HG03558 (cell line): ENCODE measurements at regions not wholly inside any gene's neighbourhood (a gene's known extent, or its start where the extent isn't known, plus 50 kb on each side); places are given as distances from the start of the nearest gene placed in this dataset.
"Not testable (repeated sequence)": the region's sequence is repeated elsewhere in the genome, so short reads cannot be mapped to it uniquely, and the experiment has no call there.

Experiments used
- ATAC-seq: cut with Tn5 transposase; IDR thresholded peaks from one replicate; pipeline ENCODE4 v1.9.1; 2021; ENCODE audit warnings: moderate number of reproducible peaks; ENCODE audit not compliant: unreplicated experiment; ENCODE audit errors: extremely low read depth

DNA sequence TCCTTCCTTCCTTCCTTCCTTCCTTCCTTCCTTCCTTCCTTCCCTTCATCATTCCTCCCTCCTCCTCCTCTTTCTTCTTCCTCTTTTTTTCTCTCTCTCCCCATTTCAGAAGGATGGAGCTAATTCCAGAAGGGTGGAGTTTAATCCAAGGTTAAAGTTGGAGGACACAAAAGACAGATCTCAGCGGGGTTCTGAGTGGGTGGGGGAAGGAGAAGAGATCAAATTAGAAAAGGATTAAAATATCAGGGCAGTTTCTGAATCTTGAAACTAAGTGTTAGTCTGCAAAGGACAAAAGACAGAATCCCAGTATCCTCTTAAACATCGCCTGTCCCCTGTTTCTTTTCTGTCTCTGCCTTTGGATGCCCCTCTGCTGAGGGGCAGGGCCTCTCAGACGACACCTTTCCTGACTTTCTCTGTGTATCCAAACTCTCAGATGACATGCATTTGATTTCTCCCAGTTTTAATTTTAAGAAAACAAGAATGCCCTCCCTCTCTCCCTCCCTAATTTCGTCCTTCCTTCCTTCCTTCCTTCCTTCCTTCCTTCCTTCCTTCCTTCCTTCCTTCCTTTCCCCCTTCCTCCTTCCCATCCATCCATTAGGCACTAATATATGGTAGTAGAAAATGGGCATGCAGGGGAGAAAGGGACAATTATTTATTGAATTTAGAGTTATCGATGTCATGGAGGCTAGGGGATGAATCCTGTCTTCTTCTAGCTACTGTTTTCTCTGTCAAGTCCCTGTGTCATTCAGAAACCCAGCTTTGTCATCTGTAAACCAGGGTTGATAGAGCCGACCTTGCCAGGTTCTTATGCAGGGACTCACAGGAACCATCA is 269.1 kb downstream of the VRK1 start:
- ATAC-seq = no peak

DNA sequence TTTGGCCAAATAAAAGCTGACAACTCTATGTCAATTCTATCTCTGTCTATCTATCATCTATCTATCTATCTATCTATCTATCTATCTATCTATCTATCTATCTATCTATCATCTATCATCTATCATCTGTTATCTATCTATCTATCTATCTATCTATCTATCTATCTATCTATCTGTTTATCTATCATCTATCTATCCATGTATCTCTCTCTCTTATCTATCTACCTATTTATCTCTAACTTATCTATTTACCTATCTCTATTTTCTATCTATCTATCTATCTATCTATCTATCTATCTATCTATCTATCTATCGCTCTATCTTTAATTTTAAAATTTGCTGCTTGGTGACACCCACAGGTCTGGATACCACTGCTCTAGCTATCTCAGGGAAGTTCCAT is 271.1 kb downstream of the VRK1 start:
- ATAC-seq = not testable (repeated sequence)

GRCh38 chr14:97070259-97070658 is 273.1 kb downstream of the VRK1 start:
- ATAC-seq = no peak

GRCh38 chr14:97071177-97071576 is 274.0 kb downstream of the VRK1 start:
- ATAC-seq = no peak

GRCh38 chr14:97073622-97074021 is 276.4 kb downstream of the VRK1 start:
- ATAC-seq = no peak

DNA sequence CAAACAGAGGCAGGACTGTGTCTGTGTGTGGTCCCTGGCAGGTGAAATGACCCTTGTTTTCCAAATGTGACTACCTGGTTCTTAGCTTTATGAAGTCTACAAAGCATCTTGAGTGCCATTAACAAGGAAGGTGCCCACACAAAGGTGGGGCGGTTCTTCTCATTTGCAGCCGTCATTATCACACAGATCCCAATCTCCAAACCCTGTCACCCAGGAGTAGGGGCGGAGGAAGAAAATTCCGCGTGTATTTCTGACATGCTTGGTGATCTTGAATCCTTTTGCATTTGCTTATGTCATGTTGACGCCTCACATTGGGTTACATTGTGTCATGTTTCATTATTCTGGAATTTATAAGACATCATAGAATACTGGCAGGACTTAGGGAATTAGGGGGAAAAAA is 277.3 kb downstream of the VRK1 start:
- ATAC-seq = no peak

GRCh38 chr14:97074856-97075255 is 277.7 kb downstream of the VRK1 start:
- ATAC-seq = no peak

GRCh38 chr14:97077253-97077653 is 280.1 kb downstream of the VRK1 start:
- no peak for ATAC-seq

GRCh38 chr14:97077687-97078086 is 280.5 kb downstream of the VRK1 start:
- no peak for ATAC-seq

DNA sequence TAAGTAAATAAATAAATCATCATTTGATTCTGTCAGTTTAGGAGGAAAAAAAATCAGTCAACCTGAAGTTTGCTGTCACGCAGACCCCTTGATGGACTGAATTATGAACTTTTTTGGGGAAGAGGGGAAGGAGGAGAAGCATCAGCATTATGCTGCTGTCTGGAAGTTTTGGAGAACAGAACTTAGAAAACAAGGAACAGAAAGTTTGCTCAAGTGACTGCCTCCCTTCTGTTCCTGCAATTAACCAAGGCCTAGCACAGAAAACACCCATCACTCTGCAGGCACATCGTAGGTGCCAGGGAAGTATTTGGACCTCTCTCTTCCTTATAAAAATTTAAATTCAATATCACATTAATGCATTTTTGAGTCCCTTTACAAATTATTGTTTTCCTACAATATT is 283.8 kb downstream of the VRK1 start:
- ATAC-seq = no peak

- ATAC-seq = no peak
Measured at GRCh38 chr14:97095269-97095668, 298.1 kb downstream of the VRK1 start.

- no peak for ATAC-seq
Measured at GRCh38 chr14:97097296-97097695, 300.1 kb downstream of the VRK1 start.

GRCh38 chr14:97100306-97100705 is 303.1 kb downstream of the VRK1 start:
- no peak for ATAC-seq

DNA sequence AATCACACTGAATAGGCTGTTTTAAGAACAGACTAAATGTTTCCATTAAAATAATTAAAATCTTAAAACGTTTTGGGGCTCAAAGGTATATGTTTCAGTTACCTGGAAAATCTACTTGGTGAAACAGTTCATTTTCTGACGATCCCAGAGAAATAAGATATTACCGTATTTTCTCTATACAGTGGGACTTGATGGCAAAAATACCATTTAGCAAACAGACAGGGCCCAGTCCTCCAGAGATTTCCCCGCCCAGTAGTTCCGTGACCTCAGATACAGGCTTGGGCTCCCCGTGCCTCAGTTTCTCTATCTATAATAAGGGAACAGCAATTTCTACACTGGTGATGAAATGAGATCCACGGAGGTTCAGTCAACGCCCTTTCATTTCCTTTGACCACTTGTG is 304.4 kb downstream of the VRK1 start:
- ATAC-seq = no peak

DNA sequence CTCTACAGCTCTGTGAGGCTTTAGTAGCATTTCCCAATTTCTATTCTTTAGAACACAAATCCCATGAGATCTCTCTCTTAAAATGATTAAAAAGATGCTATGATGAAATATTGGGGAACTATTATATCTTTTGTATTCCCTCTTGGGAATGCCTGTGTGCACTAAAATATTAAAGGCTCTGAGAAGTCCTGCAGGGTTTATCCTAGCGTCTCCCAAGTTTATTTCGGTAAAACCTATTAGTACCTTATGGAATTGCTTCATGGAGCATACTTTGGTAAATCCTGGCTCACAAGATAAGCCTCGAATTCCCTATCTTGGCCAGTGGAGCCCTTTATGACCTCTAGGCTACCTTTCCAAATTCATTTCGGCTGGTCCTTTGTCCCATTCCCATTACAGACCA is 306.8 kb downstream of the VRK1 start:
- ATAC-seq = no peak

DNA sequence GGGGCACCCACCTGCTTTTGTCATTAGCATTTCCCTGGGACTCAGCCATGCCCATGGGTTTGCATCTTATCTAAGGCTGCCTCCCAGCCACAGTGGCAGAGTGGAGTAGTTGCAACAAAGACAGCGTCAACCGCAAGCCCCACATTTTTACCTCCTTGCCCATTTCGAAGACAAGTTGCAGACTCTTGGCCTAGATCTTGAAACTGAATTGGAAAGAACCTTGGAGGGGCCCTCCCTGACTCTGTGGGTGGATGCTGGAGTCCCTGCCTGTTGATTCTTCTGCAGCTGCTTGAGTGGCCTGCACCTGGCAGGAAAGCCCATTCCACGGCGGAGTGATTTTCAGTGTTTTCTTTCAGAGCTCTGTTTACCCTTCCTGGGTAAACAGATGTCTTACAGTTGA is 309.0 kb downstream of the VRK1 start:
- ATAC-seq = no peak

DNA sequence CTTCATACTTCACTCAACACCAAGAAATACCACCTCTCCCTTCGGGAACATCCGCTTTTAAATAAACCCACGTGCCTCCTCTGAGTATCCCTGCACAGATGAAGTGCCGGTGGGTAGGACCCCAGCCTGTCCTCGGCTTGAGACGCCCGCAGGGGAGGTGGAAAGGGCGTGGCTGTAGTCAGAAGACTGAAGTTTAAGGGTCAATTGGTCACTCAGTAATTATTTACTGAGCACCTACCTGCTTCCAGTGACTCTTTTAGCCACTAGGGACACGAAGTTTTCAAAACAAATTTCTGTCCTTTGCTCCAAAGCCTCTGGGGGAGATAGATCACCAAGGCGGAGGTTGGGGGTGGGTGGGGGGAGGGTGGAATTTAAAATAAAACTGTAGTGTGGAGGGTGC is 309.4 kb downstream of the VRK1 start:
- no peak for ATAC-seq

DNA sequence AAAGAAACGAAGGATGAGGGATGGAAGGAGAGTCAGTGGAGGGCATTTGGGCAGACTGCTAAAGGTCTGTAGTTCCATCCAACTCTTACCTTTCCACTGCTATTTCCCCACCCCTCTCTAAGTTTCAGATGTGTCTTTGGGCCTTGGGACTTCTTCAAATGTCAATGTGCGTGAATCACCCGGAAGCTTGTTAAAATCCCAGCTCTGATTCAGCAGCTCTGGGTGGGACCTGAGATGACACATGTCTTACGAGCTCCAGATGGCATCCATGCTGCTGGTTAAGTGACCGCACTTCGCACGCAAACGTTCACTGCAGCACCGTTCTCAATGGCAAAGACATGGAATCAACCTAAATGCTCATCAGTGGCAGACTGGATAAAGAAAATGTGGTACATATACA is 309.9 kb downstream of the VRK1 start:
- ATAC-seq = no peak

DNA sequence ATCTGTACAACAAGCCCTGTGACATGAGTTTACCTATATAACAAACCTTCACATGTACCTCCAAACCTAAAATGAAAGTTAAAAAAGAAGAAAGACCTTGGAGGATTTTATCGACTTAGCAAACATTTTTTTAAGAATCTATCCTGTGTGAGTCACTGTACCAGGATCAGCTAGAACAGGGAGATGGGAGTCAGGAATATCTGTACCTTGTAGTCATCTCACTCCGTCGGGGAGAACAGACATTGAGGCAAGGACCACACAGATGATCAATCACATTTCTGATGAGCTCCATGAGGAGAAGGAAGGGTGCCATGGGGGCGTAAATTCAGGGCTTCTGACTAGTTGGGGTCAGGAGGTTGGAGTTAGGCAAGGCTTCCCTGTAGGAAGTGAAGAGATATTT is 310.6 kb downstream of the VRK1 start:
- no peak for ATAC-seq

DNA sequence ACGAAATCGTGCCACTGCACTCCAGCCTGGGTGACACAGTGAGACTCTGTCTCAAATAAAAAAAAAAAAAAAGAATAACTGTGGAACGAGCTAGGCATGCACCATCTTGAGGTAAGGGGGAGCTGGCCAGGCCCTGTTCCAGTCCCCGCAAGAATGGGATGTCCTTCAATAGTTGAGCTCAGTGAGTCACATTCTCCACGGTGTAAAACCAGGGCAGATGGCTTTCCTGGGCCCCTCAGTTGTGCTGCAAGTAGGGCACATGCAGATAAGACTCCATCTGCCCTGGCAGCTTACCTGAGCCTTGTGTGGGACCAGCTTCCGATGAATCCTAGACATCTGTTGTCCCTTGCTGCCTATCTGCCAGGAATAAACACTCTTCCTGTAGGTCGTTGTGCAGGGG is 312.1 kb downstream of the VRK1 start:
- no peak for ATAC-seq

GRCh38 chr14:97113339-97113738 is 316.2 kb downstream of the VRK1 start:
- no peak for ATAC-seq

DNA sequence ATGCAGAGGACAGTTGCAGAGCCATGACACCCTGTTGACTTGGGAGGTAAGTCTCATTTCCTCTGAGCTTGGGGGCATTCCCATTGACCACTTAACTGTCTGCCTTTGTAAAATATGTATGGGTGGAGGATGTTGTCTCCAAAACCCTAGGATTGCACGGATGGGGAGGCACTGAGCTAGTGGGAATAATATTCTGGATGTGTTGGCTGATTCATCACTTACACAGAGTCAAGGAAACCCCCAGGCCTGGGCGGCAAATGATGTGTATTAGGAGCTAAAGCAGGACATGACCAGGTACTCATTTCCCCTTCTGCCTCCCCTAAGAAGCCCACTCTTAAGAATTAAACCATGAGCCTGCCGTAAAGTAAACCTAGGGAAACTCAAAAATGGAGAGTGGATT is 319.4 kb downstream of the VRK1 start:
- ATAC-seq = no peak
